ENCODE measurements at regions not wholly inside any gene's neighbourhood (a gene's known extent, or its start where the extent isn't known, plus 50 kb on each side); places are given as distances from the start of the nearest gene placed in this dataset.

- H3K4me2 ChIP-seq = no peak overlapping the region
- no peaks in the 10 kb centered on the region for H4K20me1 ChIP-seq (replicated peaks; ENCODE audit: insufficient read depth)
- Mint-ChIP-seq H3K27me3 (ENCODE audit: insufficient read depth, low read depth, poor library complexity) (peaks cover 4% of the 10 kb centered on the region), H3K4me1 (peaks cover 21% of the 10 kb centered on the region), H3K27ac (no peak overlapping the region), H3K9me3 (peaks cover 25% of the 10 kb centered on the region), H3K4me3 (no peak overlapping the region), H3K36me3 (ENCODE audit: low read depth) (peaks cover 22% of the 10 kb centered on the region)
- ATAC-seq (no peak), DNase-seq (ENCODE audit: low spot score) (no peak)
- peaks cover 13% of the 10 kb centered on the region for H3K4me1 ChIP-seq (ENCODE audit: insufficient read depth)
- peaks cover 12% of the 10 kb centered on the region; the same call in 1 of the 2 replicates for H3K9me2 ChIP-seq (ENCODE audit: insufficient read depth)
- no peaks in the 10 kb centered on the region for H3K36me3 ChIP-seq (ENCODE audit: insufficient read depth)
- H2AFZ ChIP-seq = no peak overlapping the region
- no peaks in the 10 kb centered on the region for H3K79me2 ChIP-seq (replicated peaks; ENCODE audit: insufficient read depth)
- no peak overlapping the region for H3K4me3 ChIP-seq
- no peaks in the 10 kb centered on the region for H3F3A ChIP-seq (replicated peaks; ENCODE audit: low read depth)
- TF ChIP-seq CTCF (conservative IDR thresholded peaks at IDR 0.05; ENCODE audit: low read depth in 2 of 2) (no peak), JUNB (IDR thresholded peaks at IDR 0.05; ENCODE audit: unreplicated experiment) (no peak), CREB1 (CRISPR knock-in tag; IDR thresholded peaks at IDR 0.05; ENCODE audit: low read depth) (no peak), NANOG (IDR thresholded peaks at IDR 0.05; ENCODE audit: borderline replicate concordance) (no peak), POLR2AphosphoS5 (IDR thresholded peaks at IDR 0.05; ENCODE audit: low read depth) (no peak), ZNF331 (CRISPR knock-in tag; IDR thresholded peaks at IDR 0.05; ENCODE audit: low read depth) (no peak), ZNF114 (CRISPR knock-in tag; IDR thresholded peaks at IDR 0.05) (no peak), ETS1 (IDR thresholded peaks at IDR 0.05) (no peak), EZH2 (IDR thresholded peaks at IDR 0.05; ENCODE audit: low read depth, unreplicated experiment) (no peak)
- no peaks in the 10 kb centered on the region for H3K27me3 ChIP-seq (ENCODE audit: insufficient read depth)
- no peak overlapping the region for H3K27ac ChIP-seq (ENCODE audit: low read depth)
Observed at GRCh38 chr7:144955422-144955821, 119.6 kb upstream of the TPK1 start.

DNA sequence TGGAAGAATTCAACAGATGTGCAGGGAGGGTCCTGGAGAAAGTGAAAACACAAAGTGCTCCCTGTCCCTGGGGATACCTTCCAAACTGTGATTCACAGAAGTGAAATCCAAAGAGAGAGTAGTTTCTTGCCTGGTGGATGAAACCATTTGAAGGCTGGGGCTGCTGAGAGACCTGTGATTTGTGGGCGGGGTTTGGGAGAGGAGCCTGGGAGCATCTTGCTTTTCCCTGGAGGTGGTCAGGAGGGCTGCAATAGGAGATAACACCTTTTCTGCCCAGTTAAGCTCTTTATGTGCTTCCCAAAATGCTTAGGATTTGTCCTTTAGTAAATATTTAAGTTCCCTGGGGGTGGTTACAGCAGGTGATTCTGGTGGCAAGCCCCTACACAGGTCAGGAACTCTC lies 105.3 kb upstream of the TPK1 start:
- DNase-seq (ENCODE audit: low spot score) (peak; percentile 84), ATAC-seq (peak; percentile 87)
- Histone ChIP-seq H3K4me2 (no peak overlapping the region), H3K4me1 (ENCODE audit: insufficient read depth) (no peaks in the 10 kb centered on the region), H3K4me3 (no peak overlapping the region), H2AFZ (peak overlapping the region; percentile 39; the same call in 1 of the 2 replicates), H3K79me2 (replicated peaks; ENCODE audit: insufficient read depth) (no peaks in the 10 kb centered on the region), H3K27ac (ENCODE audit: low read depth) (no peak overlapping the region), H3F3A (replicated peaks; ENCODE audit: low read depth) (no peaks in the 10 kb centered on the region), H4K20me1 (replicated peaks; ENCODE audit: insufficient read depth) (no peaks in the 10 kb centered on the region), H3K27me3 (ENCODE audit: insufficient read depth) (no peaks in the 10 kb centered on the region), H3K36me3 (ENCODE audit: insufficient read depth) (no peaks in the 10 kb centered on the region), H3K9me2 (ENCODE audit: insufficient read depth) (no peaks in the 10 kb centered on the region)
- Mint-ChIP-seq H3K36me3 (ENCODE audit: low read depth) (no peaks in the 10 kb centered on the region), H3K27ac (no peak overlapping the region), H3K9me3 (peaks cover under 1% of the 10 kb centered on the region; the same call in 1 of the 3 replicates), H3K27me3 (ENCODE audit: insufficient read depth, low read depth, poor library complexity) (no peaks in the 10 kb centered on the region), H3K4me1 (no peaks in the 10 kb centered on the region), H3K4me3 (no peak overlapping the region)
- TF ChIP-seq REST (IDR thresholded peaks at IDR 0.05; ENCODE audit: unreplicated experiment) (no peak), JUNB (IDR thresholded peaks at IDR 0.05; ENCODE audit: unreplicated experiment) (no peak), POLR2AphosphoS5 (IDR thresholded peaks at IDR 0.05; ENCODE audit: low read depth) (no peak), CTCF (conservative IDR thresholded peaks at IDR 0.05; ENCODE audit: low read depth in 2 of 2) (no peak), CREB1 (CRISPR knock-in tag; IDR thresholded peaks at IDR 0.05; ENCODE audit: low read depth) (no peak), ZNF114 (CRISPR knock-in tag; IDR thresholded peaks at IDR 0.05) (no peak), ETS1 (IDR thresholded peaks at IDR 0.05) (no peak)

All from GM23338 (cell line).